ENCODE measurements at regions not wholly inside any gene's neighbourhood (a gene's known extent, or its start where the extent isn't known, plus 50 kb on each side); places are given as distances from the start of the nearest gene placed in this dataset.

DNA sequence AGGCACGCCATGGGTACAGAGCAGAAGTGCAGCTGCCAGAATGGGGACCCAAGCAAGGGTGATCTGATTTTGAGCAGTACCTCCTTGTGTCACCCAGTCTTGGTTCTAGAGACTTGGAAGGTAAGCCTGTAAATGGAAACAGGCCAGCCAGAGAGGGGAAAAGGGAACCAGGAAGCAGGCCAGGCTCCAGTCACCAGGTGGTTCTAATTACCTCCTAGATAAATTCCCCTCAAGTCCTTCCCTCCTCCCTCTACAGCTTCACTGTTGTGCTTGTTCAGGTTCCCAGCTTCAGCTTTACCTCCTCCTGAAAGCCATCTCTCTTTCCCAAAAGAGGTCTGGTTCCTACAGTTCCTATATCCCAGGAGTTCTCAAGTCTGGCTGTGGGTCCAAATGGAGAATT is 58.8 kb upstream of the SLC7A14 start:
- 83 to 92% methylated on average over 1 of the region's 1 CpG for WGBS, 2 donors
- Histone ChIP-seq H3K4me1 (ENCODE audit: control insufficient read depth in 5 of 5, insufficient read depth in 5 of 5, low read length in 5 of 5) (peaks cover 0 to 5% (median 3%) of the 10 kb centered on the region in 5 donors), H3K9me3 (ENCODE audit: control insufficient read depth in 4 of 4, insufficient read depth in 3 of 4, low read length in 3 of 4) (peaks cover 0 to 3% (median 0%) of the 10 kb centered on the region in 4 donors), H3K4me3 (no peak overlapping the region), H3K9ac (ENCODE audit: insufficient read depth in 1 of 2, low read length in 2 of 2) (no peak overlapping the region), H3K27me3 (ENCODE audit: control insufficient read depth in 3 of 3, insufficient read depth in 3 of 3, low read length in 2 of 3) (no peaks in the 10 kb centered on the region), H3K36me3 (ENCODE audit: control insufficient read depth in 4 of 4, insufficient read depth in 4 of 4, low read length in 4 of 4) (no peaks in the 10 kb centered on the region), H3K27ac (ENCODE audit: low read depth in 1 of 2, low read length in 1 of 2) (no peak overlapping the region)
- DNase-seq (no peak), ATAC-seq (ENCODE audit: insufficient read depth, low FRiP score) (no peak)
- no peak for TF ChIP-seq CTCF (IDR thresholded peaks at IDR 0.05; ENCODE audit: control extremely low read depth, extremely low read depth)

- no peak overlapping the region for H3K4me3 ChIP-seq
- ATAC-seq (ENCODE audit: insufficient read depth, low FRiP score) (no peak), DNase-seq (no peak)
- H3K36me3 ChIP-seq (ENCODE audit: control insufficient read depth in 4 of 4, insufficient read depth in 4 of 4, low read length in 4 of 4) = no peaks in the 10 kb centered on the region
- TF ChIP-seq CTCF (IDR thresholded peaks at IDR 0.05; ENCODE audit: control extremely low read depth, extremely low read depth) = no peak
- peaks cover 0 to 5% (median 3%) of the 10 kb centered on the region in 5 donors for H3K4me1 ChIP-seq (ENCODE audit: control insufficient read depth in 5 of 5, insufficient read depth in 5 of 5, low read length in 5 of 5)
- peaks cover 0 to 3% (median 0%) of the 10 kb centered on the region in 4 donors for H3K9me3 ChIP-seq (ENCODE audit: control insufficient read depth in 4 of 4, insufficient read depth in 3 of 4, low read length in 3 of 4)
- H3K9ac ChIP-seq (ENCODE audit: insufficient read depth in 1 of 2, low read length in 2 of 2) = no peak overlapping the region
- 57 to 69% methylated on average over 3 of the region's 3 CpGs for WGBS, 2 donors
- no peaks in the 10 kb centered on the region for H3K27me3 ChIP-seq (ENCODE audit: control insufficient read depth in 3 of 3, insufficient read depth in 3 of 3, low read length in 2 of 3)
- H3K27ac ChIP-seq (ENCODE audit: low read depth in 1 of 2, low read length in 1 of 2) = no peak overlapping the region
Measured at GRCh38 chr3:170643831-170644230, 58.0 kb upstream of the SLC7A14 start.

GRCh38 chr3:170642882-170643601 is 57.2 kb upstream of the SLC7A14 start:
- WGBS, 2 donors = 61 to 80% methylated on average over 3 of the region's 3 CpGs
- H3K9ac ChIP-seq (ENCODE audit: insufficient read depth in 1 of 2, low read length in 2 of 2) = no peak overlapping the region
- peaks cover 0 to 3% (median 0%) of the 10 kb centered on the region in 4 donors for H3K9me3 ChIP-seq (ENCODE audit: control insufficient read depth in 4 of 4, insufficient read depth in 3 of 4, low read length in 3 of 4)
- H3K27me3 ChIP-seq (ENCODE audit: control insufficient read depth in 3 of 3, insufficient read depth in 3 of 3, low read length in 2 of 3) = no peaks in the 10 kb centered on the region
- TF ChIP-seq CTCF (IDR thresholded peaks at IDR 0.05; ENCODE audit: control extremely low read depth, extremely low read depth) = no peak
- DNase-seq = no peak
- peaks cover 0 to 5% (median 3%) of the 10 kb centered on the region in 5 donors for H3K4me1 ChIP-seq (ENCODE audit: control insufficient read depth in 5 of 5, insufficient read depth in 5 of 5, low read length in 5 of 5)
- H3K27ac ChIP-seq (ENCODE audit: low read depth in 1 of 2, low read length in 1 of 2) = no peak overlapping the region
- no peak overlapping the region for H3K4me3 ChIP-seq
- no peak for ATAC-seq (ENCODE audit: insufficient read depth, low FRiP score)
- H3K36me3 ChIP-seq (ENCODE audit: control insufficient read depth in 4 of 4, insufficient read depth in 4 of 4, low read length in 4 of 4) = no peaks in the 10 kb centered on the region
